HG03064 (cell line): ENCODE measurements at regions not wholly inside any gene's neighbourhood (a gene's known extent, or its start where the extent isn't known, plus 50 kb on each side); places are given as distances from the start of the nearest gene placed in this dataset.
"Not testable (repeated sequence)": the region's sequence is repeated elsewhere in the genome, so short reads cannot be mapped to it uniquely, and the experiment has no call there.

Source experiments
- ATAC-seq: cut with Tn5 transposase; IDR thresholded peaks from one replicate; pipeline ENCODE4 v1.9.1; 2021; ENCODE audit warnings: low read depth; ENCODE audit not compliant: unreplicated experiment

- no peak for ATAC-seq
These were observed 707.0 kb upstream of the GOLIM4 start for GRCh38 chr3:168802766-168803165.

GRCh38 chr3:168801794-168802193 is 706.1 kb upstream of the GOLIM4 start:
- ATAC-seq, result no peak

- ATAC-seq, result no peak
These were observed 700.6 kb upstream of the GOLIM4 start for GRCh38 chr3:168796339-168796738.

GRCh38 chr3:168794427-168794826 is 698.7 kb upstream of the GOLIM4 start:
- no peak for ATAC-seq

GRCh38 chr3:168782193-168782592 is 686.5 kb upstream of the GOLIM4 start:
- no peak for ATAC-seq

GRCh38 chr3:168779970-168780645 is 684.4 kb upstream of the GOLIM4 start:
- ATAC-seq, result not testable (repeated sequence)

- ATAC-seq, result no peak
These were observed 658.0 kb upstream of the GOLIM4 start for GRCh38 chr3:168753724-168754123.

GRCh38 chr3:168752339-168752738 is 656.6 kb upstream of the GOLIM4 start:
- ATAC-seq, result no peak

GRCh38 chr3:168747697-168748096 is 652.0 kb upstream of the GOLIM4 start:
- ATAC-seq, result no peak

GRCh38 chr3:168738527-168739325 is 643.0 kb upstream of the GOLIM4 start:
- no peak for ATAC-seq

GRCh38 chr3:168736202-168736601 is 640.5 kb upstream of the GOLIM4 start:
- ATAC-seq, result no peak

GRCh38 chr3:168730073-168730472 is 634.3 kb upstream of the GOLIM4 start:
- ATAC-seq, result no peak

- no peak for ATAC-seq
These were observed 626.4 kb upstream of the GOLIM4 start for GRCh38 chr3:168722091-168722490.

GRCh38 chr3:168714609-168715240 is 619.0 kb upstream of the GOLIM4 start:
- ATAC-seq, result peak; percentile 98

GRCh38 chr3:168709073-168709472 is 613.3 kb upstream of the GOLIM4 start:
- ATAC-seq, result no peak

- ATAC-seq, result no peak
These were observed 612.2 kb upstream of the GOLIM4 start for GRCh38 chr3:168707900-168708299.

- ATAC-seq, result no peak
These were observed 609.7 kb upstream of the GOLIM4 start for GRCh38 chr3:168705412-168705811.

GRCh38 chr3:168696051-168696450 is 600.3 kb upstream of the GOLIM4 start:
- ATAC-seq, result no peak

- ATAC-seq, result no peak
These were observed 598.1 kb upstream of the GOLIM4 start for GRCh38 chr3:168693870-168694269.

GRCh38 chr3:168688267-168688666 is 592.5 kb upstream of the GOLIM4 start:
- no peak for ATAC-seq

GRCh38 chr3:168684519-168684918 is 588.8 kb upstream of the GOLIM4 start:
- ATAC-seq, result no peak

GRCh38 chr3:168678730-168679129 is 583.0 kb upstream of the GOLIM4 start:
- no peak for ATAC-seq
